ENCODE measurements at regions not wholly inside any gene's neighbourhood (a gene's known extent, or its start where the extent isn't known, plus 50 kb on each side); places are given as distances from the start of the nearest gene placed in this dataset.
"Not testable (repeated sequence)": the region's sequence is repeated elsewhere in the genome, so short reads cannot be mapped to it uniquely, and the experiment has no call there.

DNA sequence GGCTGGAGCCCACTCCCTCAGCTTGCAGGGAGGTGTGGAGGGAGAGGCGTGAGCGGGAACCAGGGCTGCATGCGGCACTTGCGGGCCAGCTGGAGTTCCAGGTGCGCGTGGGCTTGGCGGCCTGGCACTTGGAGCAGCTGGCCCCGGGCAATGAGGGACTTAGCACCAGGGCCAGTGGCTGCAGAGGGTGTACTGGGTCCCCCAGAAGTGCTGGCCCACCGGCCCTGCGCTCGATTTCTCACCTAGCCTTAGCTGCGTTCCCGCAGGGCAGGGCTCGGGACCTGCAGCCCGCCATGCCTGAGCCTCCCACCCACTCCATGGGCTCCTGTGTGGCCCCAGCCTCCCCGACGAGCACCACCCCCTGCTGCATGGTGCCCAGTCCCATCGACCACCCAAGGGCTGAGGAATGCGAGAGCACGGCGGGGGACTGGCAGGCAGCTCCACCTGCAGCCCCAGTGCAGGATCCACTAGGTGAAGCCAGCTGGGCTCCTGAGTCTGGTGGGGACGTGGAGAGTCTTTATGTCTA, 584.1 kb upstream of the PTPRD start:
- H3K4me3 Mint-ChIP-seq; H3K36me3 Mint-ChIP-seq (ENCODE audit: insufficient read depth in 2 of 2); H3K4me1 Mint-ChIP-seq (ENCODE audit: low read depth); H3K9me3 Mint-ChIP-seq; H3K27ac Mint-ChIP-seq; H3K27me3 Mint-ChIP-seq (ENCODE audit: low read depth); ATAC-seq (replicated peaks in 1 of 2); DNase-seq: not testable (repeated sequence)

DNA sequence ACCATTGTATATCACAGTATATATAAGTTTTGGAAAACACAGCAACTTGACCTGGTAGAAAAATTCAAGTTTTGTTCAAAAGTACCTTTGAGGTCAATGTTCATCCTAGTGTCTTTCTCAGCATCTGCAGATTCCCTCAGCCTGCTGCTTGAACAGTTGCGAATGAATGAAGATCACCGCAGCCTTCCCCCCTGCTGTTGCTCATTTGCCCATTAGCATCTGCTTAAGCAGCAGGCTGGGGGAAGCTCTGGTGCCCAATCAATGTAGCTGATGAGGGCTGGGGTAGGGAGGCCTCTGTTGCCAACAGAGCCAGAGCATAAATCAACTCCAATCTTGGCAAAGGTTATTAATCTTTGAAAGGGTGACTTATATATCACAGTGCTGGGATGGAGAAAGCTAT, 586.5 kb upstream of the PTPRD start:
- no peaks in the 10 kb centered on the region for H3K27me3 Mint-ChIP-seq (ENCODE audit: low read depth)
- peaks cover 1 to 2% of the 10 kb centered on the region in 2 donors for H3K36me3 Mint-ChIP-seq (ENCODE audit: insufficient read depth in 2 of 2)
- no peak overlapping the region for H3K4me3 Mint-ChIP-seq
- H3K9me3 Mint-ChIP-seq, result peaks cover 5 to 13% of the 10 kb centered on the region in 2 donors
- no peaks in the 10 kb centered on the region for H3K4me1 Mint-ChIP-seq (ENCODE audit: low read depth)
- DNase-seq (no peak), ATAC-seq (replicated peaks in 1 of 2) (no peak)
- H3K27ac Mint-ChIP-seq, result no peak overlapping the region

DNA sequence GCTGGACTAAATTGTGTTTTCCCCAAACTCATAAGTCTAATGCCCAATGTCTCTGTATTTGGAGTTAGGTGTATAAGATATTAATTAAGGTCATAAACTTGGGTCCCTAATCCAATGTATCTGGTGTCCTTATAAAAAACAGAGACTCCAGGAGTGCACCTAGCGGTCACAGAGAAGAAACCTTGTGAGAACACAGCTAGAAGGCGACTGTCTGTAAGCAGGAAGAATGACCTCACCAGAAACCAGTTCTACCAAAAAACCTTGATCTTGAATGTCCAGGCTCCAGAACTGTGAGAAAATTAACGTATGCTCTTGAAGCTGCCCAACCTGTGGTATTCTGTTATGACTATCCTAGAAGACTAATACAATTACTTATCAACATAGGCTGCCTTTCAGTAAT, 591.7 kb upstream of the PTPRD start:
- Mint-ChIP-seq H3K4me3 (no peak overlapping the region), H3K4me1 (ENCODE audit: low read depth) (no peaks in the 10 kb centered on the region), H3K36me3 (ENCODE audit: insufficient read depth in 2 of 2) (no peaks in the 10 kb centered on the region), H3K27ac (no peak overlapping the region), H3K27me3 (ENCODE audit: low read depth) (no peaks in the 10 kb centered on the region), H3K9me3 (peaks cover 9 to 10% of the 10 kb centered on the region in 2 donors)
- ATAC-seq (replicated peaks in 1 of 2) (no peak), DNase-seq (no peak)

DNA sequence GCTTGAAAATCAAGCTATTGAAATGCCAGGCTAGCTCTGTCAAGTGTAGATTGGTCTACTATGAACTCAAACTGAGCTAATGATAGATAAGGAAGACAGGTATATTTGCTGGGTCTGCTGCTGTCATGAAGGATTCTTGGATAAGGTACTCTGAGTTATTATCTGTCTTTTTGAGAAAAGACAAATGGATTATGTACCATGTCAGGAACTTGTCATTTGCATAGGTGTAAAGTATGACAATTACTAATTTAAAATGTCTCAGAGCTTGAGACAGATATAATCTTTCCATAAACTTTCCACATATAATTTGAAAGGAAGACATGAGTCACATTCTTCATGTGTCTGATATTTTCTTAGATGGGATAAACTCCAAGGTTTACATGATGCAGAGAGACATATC, 594.1 kb upstream of the PTPRD start:
- Mint-ChIP-seq H3K4me1 (ENCODE audit: low read depth) (no peaks in the 10 kb centered on the region), H3K36me3 (ENCODE audit: insufficient read depth in 2 of 2) (no peaks in the 10 kb centered on the region), H3K27me3 (ENCODE audit: low read depth) (no peaks in the 10 kb centered on the region), H3K27ac (no peak overlapping the region), H3K9me3 (peaks cover 7% of the 10 kb centered on the region in 2 donors), H3K4me3 (no peak overlapping the region)
- ATAC-seq (replicated peaks in 1 of 2), result no peak
- DNase-seq, result no peak

DNA sequence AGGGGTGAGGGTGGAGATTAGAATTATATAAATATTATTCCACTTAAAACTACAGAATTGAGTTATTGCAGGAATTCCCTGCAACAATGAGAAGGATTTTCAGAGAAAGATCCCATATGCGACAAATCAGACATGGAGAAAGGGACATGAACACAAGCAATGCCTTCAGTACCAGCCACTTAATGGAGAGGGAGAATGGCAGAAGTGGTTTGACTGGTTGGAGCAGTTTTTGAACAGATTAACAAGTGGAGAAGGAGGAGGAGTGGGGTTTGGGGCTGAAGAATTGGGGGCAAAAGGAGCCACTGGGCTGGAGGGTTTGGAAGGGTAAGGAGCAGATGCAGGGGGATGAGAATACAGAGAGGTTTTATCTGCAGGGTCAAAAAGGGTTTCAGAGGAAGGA, 620.9 kb upstream of the PTPRD start:
- Mint-ChIP-seq H3K36me3 (ENCODE audit: insufficient read depth in 2 of 2) (peaks cover 2% of the 10 kb centered on the region in 2 donors), H3K4me3 (no peak overlapping the region), H3K9me3 (peaks cover 17 to 25% of the 10 kb centered on the region in 2 donors), H3K27ac (no peak overlapping the region), H3K27me3 (ENCODE audit: low read depth) (no peaks in the 10 kb centered on the region), H3K4me1 (ENCODE audit: low read depth) (no peaks in the 10 kb centered on the region)
- ATAC-seq (replicated peaks in 1 of 2) (no peak), DNase-seq (no peak)

DNA sequence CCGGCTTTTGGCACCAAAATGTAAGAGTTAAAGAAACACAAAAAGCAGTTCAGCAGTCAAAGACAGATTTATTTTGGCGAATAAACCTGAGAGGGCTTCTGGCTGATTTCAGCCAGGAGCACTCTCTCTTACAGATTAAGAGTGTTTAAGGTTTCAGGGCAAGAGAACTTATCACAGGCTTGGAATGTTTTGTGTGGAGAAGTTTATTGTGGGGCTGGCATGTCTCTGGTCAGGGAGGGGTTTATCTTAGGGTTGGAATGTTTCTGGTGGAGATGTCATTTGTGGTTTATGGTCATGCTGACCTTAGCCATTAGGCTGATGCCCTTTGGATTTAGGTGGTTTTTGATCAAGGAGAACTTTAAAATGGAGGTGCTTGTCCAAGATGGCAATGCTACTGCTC, 622.3 kb upstream of the PTPRD start:
- Mint-ChIP-seq H3K27ac (no peak overlapping the region), H3K27me3 (ENCODE audit: low read depth) (no peaks in the 10 kb centered on the region), H3K4me1 (ENCODE audit: low read depth) (no peaks in the 10 kb centered on the region), H3K36me3 (ENCODE audit: insufficient read depth in 2 of 2) (peaks cover 2% of the 10 kb centered on the region in 2 donors), H3K9me3 (peaks cover 12 to 27% of the 10 kb centered on the region in 2 donors), H3K4me3 (no peak overlapping the region)
- no peak for DNase-seq
- no peak for ATAC-seq (replicated peaks in 1 of 2)

DNA sequence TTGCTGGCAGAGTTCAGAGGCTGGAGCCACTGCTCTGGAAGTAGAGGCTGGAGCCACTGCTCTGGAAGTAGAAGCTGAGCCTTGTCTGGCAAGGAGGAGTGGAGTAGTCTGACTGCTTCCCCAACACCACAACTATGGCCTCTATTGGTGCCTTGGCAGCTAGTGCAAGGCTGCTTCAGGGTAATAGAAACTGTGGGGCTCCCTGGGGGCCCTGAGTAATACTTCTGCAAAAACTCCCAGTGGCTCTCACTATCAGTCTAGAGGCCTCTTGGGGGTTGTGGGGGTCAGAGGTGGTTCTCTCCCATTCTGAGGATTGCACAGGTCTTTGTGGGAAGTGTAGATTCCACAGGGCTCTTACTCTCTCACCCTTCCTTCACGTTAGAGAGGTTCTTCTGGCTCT, 629.0 kb upstream of the PTPRD start:
- Mint-ChIP-seq H3K4me1 (ENCODE audit: low read depth) (no peaks in the 10 kb centered on the region), H3K36me3 (ENCODE audit: insufficient read depth in 2 of 2) (peaks cover 2% of the 10 kb centered on the region in 2 donors), H3K9me3 (peaks cover 7 to 14% of the 10 kb centered on the region in 2 donors), H3K27me3 (ENCODE audit: low read depth) (no peaks in the 10 kb centered on the region), H3K27ac (no peak overlapping the region), H3K4me3 (no peak overlapping the region)
- DNase-seq, result no peak
- ATAC-seq (replicated peaks in 1 of 2), result no peak

DNA sequence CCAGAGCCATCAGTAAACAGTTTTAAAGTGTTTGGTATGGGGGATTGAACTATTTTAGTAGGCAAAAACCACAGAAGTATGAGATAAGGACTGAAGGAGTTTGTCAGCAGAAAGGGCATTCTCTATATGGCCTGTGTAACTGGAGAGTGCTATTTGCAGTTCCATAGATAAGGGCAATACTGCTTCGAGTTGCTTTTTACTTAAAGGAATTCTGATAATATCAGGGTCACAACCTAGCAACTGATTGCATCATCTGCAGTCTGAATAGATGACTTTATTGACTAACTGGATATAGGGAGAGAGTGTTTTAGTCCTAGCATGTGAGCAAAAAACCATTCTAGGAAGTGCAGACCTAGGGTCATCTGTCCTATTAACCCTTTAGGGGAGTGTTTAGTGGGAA, 645.2 kb upstream of the PTPRD start:
- H3K27ac Mint-ChIP-seq, result no peak overlapping the region
- DNase-seq (no peak), ATAC-seq (replicated peaks in 1 of 2) (no peak)
- H3K27me3 Mint-ChIP-seq (ENCODE audit: low read depth), result no peaks in the 10 kb centered on the region
- H3K9me3 Mint-ChIP-seq, result peaks cover 9 to 14% of the 10 kb centered on the region in 2 donors
- peaks cover 0 to 5% of the 10 kb centered on the region in 2 donors for H3K36me3 Mint-ChIP-seq (ENCODE audit: insufficient read depth in 2 of 2)
- H3K4me3 Mint-ChIP-seq, result no peak overlapping the region
- H3K4me1 Mint-ChIP-seq (ENCODE audit: low read depth), result no peaks in the 10 kb centered on the region

DNA sequence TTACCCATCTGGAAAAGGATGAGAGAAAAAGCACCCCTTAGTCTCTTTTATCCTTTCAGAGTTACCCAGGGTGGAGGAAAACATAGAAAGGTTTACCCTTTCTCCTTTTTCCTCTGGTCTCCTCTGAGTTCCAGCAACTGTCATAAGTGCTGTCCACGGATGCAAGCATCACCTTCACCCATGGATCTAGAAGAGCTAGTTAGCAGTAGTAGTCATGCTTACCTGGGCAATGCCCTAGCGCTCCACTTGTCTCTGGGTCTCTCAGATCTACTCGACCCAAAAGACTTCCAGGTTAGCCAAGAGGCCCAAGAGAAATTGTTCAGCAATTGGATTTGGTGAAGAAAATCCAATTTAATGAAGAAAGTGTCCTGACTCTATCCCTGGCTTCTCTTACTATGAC, 656.2 kb upstream of the PTPRD start:
- no peaks in the 10 kb centered on the region for H3K36me3 Mint-ChIP-seq (ENCODE audit: insufficient read depth in 2 of 2)
- peaks cover 5 to 11% of the 10 kb centered on the region in 2 donors for H3K9me3 Mint-ChIP-seq
- ATAC-seq (replicated peaks in 1 of 2) (no peak), DNase-seq (no peak)
- H3K27ac Mint-ChIP-seq, result no peak overlapping the region
- no peak overlapping the region for H3K4me3 Mint-ChIP-seq
- no peaks in the 10 kb centered on the region for H3K4me1 Mint-ChIP-seq (ENCODE audit: low read depth)
- H3K27me3 Mint-ChIP-seq (ENCODE audit: low read depth), result no peaks in the 10 kb centered on the region

DNA sequence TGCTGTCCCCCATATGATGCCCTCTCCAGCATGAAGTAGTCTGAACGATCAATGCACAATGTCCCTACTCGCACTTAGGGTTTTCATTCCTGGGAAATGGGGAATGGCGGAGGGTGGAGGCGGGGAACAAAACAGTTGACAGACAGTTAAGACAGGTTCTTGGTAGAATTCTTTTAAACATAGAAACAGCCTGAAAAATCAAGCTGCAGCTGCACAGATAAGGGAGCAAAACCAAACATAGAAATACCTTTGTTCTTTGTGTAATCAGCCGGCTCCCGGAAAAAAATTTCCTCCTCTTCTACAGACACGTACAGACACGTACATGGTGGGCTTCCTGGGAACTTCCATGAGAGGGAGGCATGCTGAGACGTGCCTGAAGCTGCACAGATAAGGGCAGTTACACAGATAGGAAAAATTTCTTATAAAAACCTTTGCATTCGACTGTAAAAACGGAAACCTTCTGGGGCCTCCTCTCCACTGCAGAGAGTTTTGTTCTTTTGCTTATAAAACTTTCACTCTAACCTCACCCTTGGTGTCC, 662.4 kb upstream of the PTPRD start:
- no peak for ATAC-seq (replicated peaks in 1 of 2)
- Mint-ChIP-seq H3K4me3 (no peak overlapping the region), H3K27ac (no peak overlapping the region), H3K36me3 (ENCODE audit: insufficient read depth in 2 of 2) (peaks cover 0 to 4% of the 10 kb centered on the region in 2 donors), H3K4me1 (ENCODE audit: low read depth) (no peaks in the 10 kb centered on the region), H3K27me3 (ENCODE audit: low read depth) (no peaks in the 10 kb centered on the region), H3K9me3 (peaks cover 7 to 8% of the 10 kb centered on the region in 2 donors)
- DNase-seq, result no peak

DNA sequence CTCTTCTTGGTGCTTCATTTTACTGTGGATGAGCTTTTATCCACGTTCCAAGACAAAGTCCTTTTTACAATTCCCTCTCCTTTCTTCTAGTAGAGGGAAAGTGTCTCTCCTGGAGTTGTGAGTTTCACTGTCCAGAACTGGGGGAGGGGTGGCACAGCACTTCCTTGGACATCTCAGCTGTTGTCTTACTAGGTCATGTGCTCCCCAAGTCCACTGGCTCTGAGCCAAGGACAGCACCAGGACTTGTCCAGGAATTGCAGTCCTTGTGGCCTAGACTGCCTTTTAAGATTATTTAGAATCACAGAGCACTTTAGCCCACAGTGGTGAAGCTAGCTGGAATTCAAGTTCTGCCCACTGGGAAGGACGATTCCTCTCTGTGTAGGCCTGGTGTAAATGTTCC, 700.2 kb upstream of the PTPRD start:
- H3K27ac Mint-ChIP-seq, result no peak overlapping the region

DNA sequence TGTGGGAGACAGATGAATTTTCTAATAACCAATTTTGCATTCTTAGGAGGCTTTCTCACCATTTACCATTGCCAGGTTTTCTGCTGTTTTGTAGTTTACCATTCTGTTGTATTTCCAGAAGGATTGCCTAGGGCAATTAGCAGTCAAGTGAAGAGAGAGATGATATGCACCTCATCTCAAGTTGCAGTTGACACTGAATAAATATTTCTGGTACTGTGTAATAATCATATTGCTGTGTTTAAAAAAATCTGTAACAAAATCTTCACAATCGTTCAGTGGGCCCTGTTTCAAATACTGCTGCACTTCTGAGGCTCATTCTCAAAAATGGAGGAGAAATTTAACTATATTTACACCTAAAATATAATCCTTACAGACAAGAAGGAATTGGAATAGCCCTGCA, 706.1 kb upstream of the PTPRD start:
- Mint-ChIP-seq H3K4me3 (no peak overlapping the region), H3K27me3 (ENCODE audit: low read depth) (no peaks in the 10 kb centered on the region), H3K36me3 (ENCODE audit: insufficient read depth in 2 of 2) (peaks cover 0 to 2% of the 10 kb centered on the region in 2 donors)

More for the DNA sequence above, 700.2 kb upstream of the PTPRD start:
- no peak overlapping the region for H3K4me3 Mint-ChIP-seq
- peaks cover 0 to 2% of the 10 kb centered on the region in 2 donors for H3K36me3 Mint-ChIP-seq (ENCODE audit: insufficient read depth in 2 of 2)
- DNase-seq (no peak), ATAC-seq (replicated peaks in 1 of 2) (no peak)
- H3K27me3 Mint-ChIP-seq (ENCODE audit: low read depth), result no peaks in the 10 kb centered on the region
- H3K4me1 Mint-ChIP-seq (ENCODE audit: low read depth), result no peaks in the 10 kb centered on the region
- peaks cover 7 to 9% of the 10 kb centered on the region in 2 donors for H3K9me3 Mint-ChIP-seq

DNA sequence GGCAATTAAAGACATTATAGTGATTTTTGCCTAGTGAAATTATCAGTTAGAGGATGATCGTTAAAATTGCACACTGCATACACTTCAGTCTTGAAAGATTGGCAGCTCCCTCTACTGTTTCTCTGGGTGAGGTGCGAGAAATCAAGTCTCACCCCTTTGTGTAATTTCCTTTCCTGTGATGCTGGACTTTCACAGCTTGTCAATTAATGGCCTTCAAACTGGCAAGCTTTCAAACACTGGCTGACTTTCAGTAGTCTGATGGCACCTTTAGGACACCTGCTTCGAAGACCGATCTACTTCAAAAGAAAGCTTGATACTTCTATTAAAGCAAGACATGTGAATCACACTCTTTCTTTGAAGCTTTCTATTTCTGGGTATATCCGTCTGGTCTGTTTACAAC, 706.7 kb upstream of the PTPRD start:
- peaks cover 0 to 2% of the 10 kb centered on the region in 2 donors for H3K36me3 Mint-ChIP-seq (ENCODE audit: insufficient read depth in 2 of 2)
- DNase-seq, result no peak
- H3K27ac Mint-ChIP-seq, result no peak overlapping the region
- peaks cover 3 to 4% of the 10 kb centered on the region in 2 donors for H3K9me3 Mint-ChIP-seq
- H3K4me1 Mint-ChIP-seq (ENCODE audit: low read depth), result no peaks in the 10 kb centered on the region
- no peak overlapping the region for H3K4me3 Mint-ChIP-seq
- ATAC-seq (replicated peaks in 1 of 2), result no peak
- H3K27me3 Mint-ChIP-seq (ENCODE audit: low read depth), result no peaks in the 10 kb centered on the region

More for the DNA sequence above, 706.1 kb upstream of the PTPRD start:
- H3K4me1 Mint-ChIP-seq (ENCODE audit: low read depth), result no peaks in the 10 kb centered on the region
- ATAC-seq (replicated peaks in 1 of 2), result no peak
- H3K9me3 Mint-ChIP-seq, result peaks cover 2 to 3% of the 10 kb centered on the region in 2 donors
- DNase-seq, result no peak
- no peak overlapping the region for H3K27ac Mint-ChIP-seq

DNA sequence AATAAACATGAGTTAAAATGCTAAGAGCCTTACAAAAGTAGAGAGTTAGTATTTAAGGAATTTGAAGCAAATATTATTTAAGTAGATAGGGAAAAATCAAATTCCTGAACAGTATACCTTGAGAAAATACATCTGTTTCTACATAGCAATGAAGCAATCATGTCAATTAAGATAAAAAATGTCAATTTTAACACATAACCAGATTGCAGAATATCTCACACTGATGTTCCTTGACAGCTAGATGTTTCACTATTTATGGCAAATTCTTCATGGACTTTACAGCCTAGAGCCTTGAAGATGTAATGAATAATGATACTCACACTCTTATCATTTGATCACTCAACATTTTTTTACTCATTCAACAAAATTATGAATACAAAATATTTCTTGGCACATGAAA, 708.2 kb upstream of the PTPRD start:
- H3K4me3 Mint-ChIP-seq, result no peak overlapping the region
- DNase-seq (no peak), ATAC-seq (replicated peaks in 1 of 2) (no peak)
- peaks cover 3 to 6% of the 10 kb centered on the region in 2 donors for H3K9me3 Mint-ChIP-seq
- H3K4me1 Mint-ChIP-seq (ENCODE audit: low read depth), result no peaks in the 10 kb centered on the region
- peaks cover 0 to 2% of the 10 kb centered on the region in 2 donors for H3K36me3 Mint-ChIP-seq (ENCODE audit: insufficient read depth in 2 of 2)
- no peaks in the 10 kb centered on the region for H3K27me3 Mint-ChIP-seq (ENCODE audit: low read depth)
- no peak overlapping the region for H3K27ac Mint-ChIP-seq

All from activated T-cell treated with anti-CD3 and anti-CD28 coated beads, Interleukin-2, amount 50 U/mL, for 72 hours (primary cell).